Natural killer cell treated with Interleukin-12 subunit alpha and Interleukin-12 subunit beta and Interleukin-15 and Interleukin-18, amount 100 ng/mL, for 72 hours (primary cell): ENCODE measurements at regions not wholly inside any gene's neighbourhood (a gene's known extent, or its start where the extent isn't known, plus 50 kb on each side); places are given as distances from the start of the nearest gene placed in this dataset.

ENCODE experiments used
- ATAC-seq, 2 donors: fragments of 150-1000 bp; cut with Tn5 transposase in 1 of 2; sonication (Bioruptor Pico), chemical (Tn5 transposase) in 1 of 2; 2 replicates each; pipeline ENCODE4 v1.10.0; 2021
- DNase-seq: peaks from one replicate; pipeline ENCODE4 v3.0.0; 2022; ENCODE audit warnings: low spot score
- H3K27ac Mint-ChIP-seq, 2 donors: 1 replicate in 1 of 2; 2 replicates in 1 of 2; pipeline ENCODE4 v1.8.0; 2022; ENCODE audit warnings: mixed read lengths in 2 of 2, mild to moderate bottlenecking in 1 of 2, moderate library complexity in 1 of 2
- H3K27me3 Mint-ChIP-seq, 2 donors: 1 replicate in 1 of 2; 2 replicates in 1 of 2; pipeline ENCODE4 v1.8.0; 2022; ENCODE audit warnings: mixed read lengths in 2 of 2
- H3K36me3 Mint-ChIP-seq: one replicate; pipeline ENCODE4 v1.8.0; 2022; ENCODE audit warnings: mixed read lengths
- H3K4me1 Mint-ChIP-seq, 2 donors: 1 replicate in 1 of 2; 2 replicates in 1 of 2; pipeline ENCODE4 v1.8.0; 2022; ENCODE audit warnings: low read depth in 2 of 2, mixed read lengths in 2 of 2, mild to moderate bottlenecking in 1 of 2
- H3K4me3 Mint-ChIP-seq: one replicate; pipeline ENCODE4 v1.8.0; 2022; ENCODE audit warnings: mixed read lengths
- H3K9me3 Mint-ChIP-seq: 2 replicates; pipeline ENCODE4 v1.8.0; 2022; ENCODE audit warnings: mixed read lengths

- peaks cover 7% of the 10 kb centered on the region for H3K36me3 Mint-ChIP-seq
- no peak for DNase-seq
- H3K4me1 Mint-ChIP-seq, result no peaks in the 10 kb centered on the region
- peaks cover 17% of the 10 kb centered on the region for H3K9me3 Mint-ChIP-seq
- no peak overlapping the region for H3K4me3 Mint-ChIP-seq
- ATAC-seq, result no peak
- H3K27ac Mint-ChIP-seq, result no peak overlapping the region
- no peaks in the 10 kb centered on the region for H3K27me3 Mint-ChIP-seq
Measured at GRCh38 chr6:76792394-76792793, 670.9 kb downstream of the HTR1B start.

GRCh38 chr6:76790881-76791280, 672.4 kb downstream of the HTR1B start:
- no peaks in the 10 kb centered on the region for H3K27me3 Mint-ChIP-seq
- no peak overlapping the region for H3K4me3 Mint-ChIP-seq
- ATAC-seq (no peak), DNase-seq (no peak)
- no peak overlapping the region for H3K27ac Mint-ChIP-seq
- H3K4me1 Mint-ChIP-seq, result no peaks in the 10 kb centered on the region
- peaks cover 15% of the 10 kb centered on the region for H3K9me3 Mint-ChIP-seq
- H3K36me3 Mint-ChIP-seq, result peaks cover 7% of the 10 kb centered on the region

- peaks cover 10% of the 10 kb centered on the region for H3K36me3 Mint-ChIP-seq
- H3K27me3 Mint-ChIP-seq, result no peaks in the 10 kb centered on the region
- H3K9me3 Mint-ChIP-seq, result peaks cover 16% of the 10 kb centered on the region
- H3K4me1 Mint-ChIP-seq, result no peaks in the 10 kb centered on the region
- no peak overlapping the region for H3K27ac Mint-ChIP-seq
- DNase-seq (no peak), ATAC-seq (no peak)
- H3K4me3 Mint-ChIP-seq, result no peak overlapping the region
Measured at GRCh38 chr6:76790045-76790796, 673.1 kb downstream of the HTR1B start.

GRCh38 chr6:76789580-76789979, 673.7 kb downstream of the HTR1B start:
- H3K4me3 Mint-ChIP-seq, result no peak overlapping the region
- peaks cover 12% of the 10 kb centered on the region for H3K36me3 Mint-ChIP-seq
- H3K9me3 Mint-ChIP-seq, result peaks cover 20% of the 10 kb centered on the region
- H3K27me3 Mint-ChIP-seq, result no peaks in the 10 kb centered on the region
- DNase-seq, result no peak
- H3K4me1 Mint-ChIP-seq, result no peaks in the 10 kb centered on the region
- ATAC-seq, result no peak
- no peak overlapping the region for H3K27ac Mint-ChIP-seq

- H3K4me1 Mint-ChIP-seq, result no peaks in the 10 kb centered on the region
- H3K4me3 Mint-ChIP-seq, result no peak overlapping the region
- peaks cover 12% of the 10 kb centered on the region for H3K36me3 Mint-ChIP-seq
- H3K27ac Mint-ChIP-seq, result no peak overlapping the region
- DNase-seq (no peak), ATAC-seq (no peak)
- H3K9me3 Mint-ChIP-seq, result peaks cover 24% of the 10 kb centered on the region
- H3K27me3 Mint-ChIP-seq, result no peaks in the 10 kb centered on the region
Measured at GRCh38 chr6:76788155-76788554, 675.1 kb downstream of the HTR1B start.

- no peak for ATAC-seq
- H3K4me1 Mint-ChIP-seq, result no peaks in the 10 kb centered on the region
- H3K4me3 Mint-ChIP-seq, result no peak overlapping the region
- H3K27ac Mint-ChIP-seq, result no peak overlapping the region
- no peaks in the 10 kb centered on the region for H3K27me3 Mint-ChIP-seq
- H3K36me3 Mint-ChIP-seq, result no peaks in the 10 kb centered on the region
- peaks cover 7% of the 10 kb centered on the region for H3K9me3 Mint-ChIP-seq
- DNase-seq, result no peak
Measured at GRCh38 chr6:76779068-76779467, 684.2 kb downstream of the HTR1B start.

GRCh38 chr6:76776876-76777275, 686.4 kb downstream of the HTR1B start:
- peaks cover 15% of the 10 kb centered on the region for H3K9me3 Mint-ChIP-seq
- H3K4me1 Mint-ChIP-seq, result no peaks in the 10 kb centered on the region
- ATAC-seq (no peak), DNase-seq (no peak)
- H3K36me3 Mint-ChIP-seq, result no peaks in the 10 kb centered on the region
- no peaks in the 10 kb centered on the region for H3K27me3 Mint-ChIP-seq
- H3K27ac Mint-ChIP-seq, result no peak overlapping the region
- H3K4me3 Mint-ChIP-seq, result no peak overlapping the region

DNA sequence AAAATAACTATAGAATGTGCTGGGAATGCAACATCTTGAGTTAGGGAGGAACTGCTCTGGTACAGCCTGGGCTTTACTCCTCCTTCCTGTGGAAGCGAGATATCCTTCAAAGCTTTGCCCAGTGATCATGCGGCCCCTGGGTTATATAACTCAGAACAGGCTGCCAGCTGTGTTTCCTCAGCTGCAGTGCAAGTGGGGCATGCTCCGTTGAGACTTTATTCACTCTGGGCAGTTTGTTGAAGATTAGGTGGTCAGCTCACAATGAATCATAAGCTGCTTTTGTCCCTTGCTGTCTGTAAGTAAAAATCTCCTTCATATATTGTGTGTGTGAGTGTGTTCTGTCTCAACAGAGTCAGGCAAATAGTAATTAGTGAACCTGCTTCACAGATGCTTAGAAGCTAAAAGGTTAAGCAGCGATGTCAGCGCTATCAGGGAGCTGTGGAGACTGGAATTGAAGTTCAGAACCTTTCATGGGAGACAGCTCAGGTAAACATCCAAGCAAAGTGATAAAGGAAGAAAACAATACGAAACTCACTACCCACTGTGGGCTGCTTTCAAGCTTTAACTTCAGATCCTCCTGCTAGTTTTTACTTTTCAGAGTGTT, 688.4 kb downstream of the HTR1B start:
- Mint-ChIP-seq H3K27ac (no peak overlapping the region), H3K27me3 (no peaks in the 10 kb centered on the region), H3K9me3 (peaks cover 21% of the 10 kb centered on the region), H3K4me1 (no peaks in the 10 kb centered on the region), H3K36me3 (no peaks in the 10 kb centered on the region), H3K4me3 (no peak overlapping the region)
- no peak for DNase-seq
- no peak for ATAC-seq

DNA sequence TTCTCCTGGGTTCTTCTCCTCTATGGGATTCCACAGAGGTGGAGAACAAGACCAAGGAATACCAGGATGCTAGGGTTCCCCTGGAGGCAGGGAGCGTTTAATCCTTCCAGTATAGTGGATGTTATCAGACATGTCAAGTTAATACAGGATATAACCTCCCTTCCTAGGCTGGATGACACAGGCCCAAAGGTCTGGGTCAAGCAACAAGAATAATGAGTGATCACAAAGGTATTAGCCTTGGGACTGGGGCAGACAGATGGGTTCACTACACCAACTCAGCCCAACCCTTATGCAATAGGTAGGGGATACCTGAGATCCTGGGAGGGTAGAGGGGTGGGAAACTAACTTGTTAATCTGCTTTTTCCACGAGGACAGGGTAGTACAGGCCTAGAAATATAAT, 690.3 kb downstream of the HTR1B start:
- no peak for ATAC-seq
- H3K27ac Mint-ChIP-seq, result no peak overlapping the region
- no peaks in the 10 kb centered on the region for H3K36me3 Mint-ChIP-seq
- H3K27me3 Mint-ChIP-seq, result no peaks in the 10 kb centered on the region
- H3K9me3 Mint-ChIP-seq, result peaks cover 18% of the 10 kb centered on the region
- no peak for DNase-seq
- no peaks in the 10 kb centered on the region for H3K4me1 Mint-ChIP-seq
- H3K4me3 Mint-ChIP-seq, result no peak overlapping the region

- H3K4me3 Mint-ChIP-seq, result no peak overlapping the region
- no peaks in the 10 kb centered on the region for H3K4me1 Mint-ChIP-seq
- DNase-seq (no peak), ATAC-seq (no peak)
- no peak overlapping the region for H3K27ac Mint-ChIP-seq
- H3K36me3 Mint-ChIP-seq, result no peaks in the 10 kb centered on the region
- H3K9me3 Mint-ChIP-seq, result peaks cover 18% of the 10 kb centered on the region
- H3K27me3 Mint-ChIP-seq, result no peaks in the 10 kb centered on the region
Measured at GRCh38 chr6:76771059-76771634, 692.1 kb downstream of the HTR1B start.

GRCh38 chr6:76770281-76770680, 693.0 kb downstream of the HTR1B start:
- Mint-ChIP-seq H3K4me3 (no peak overlapping the region), H3K4me1 (no peaks in the 10 kb centered on the region), H3K9me3 (peaks cover 18% of the 10 kb centered on the region), H3K27me3 (no peaks in the 10 kb centered on the region), H3K36me3 (no peaks in the 10 kb centered on the region), H3K27ac (no peak overlapping the region)
- DNase-seq (no peak), ATAC-seq (no peak)

DNA sequence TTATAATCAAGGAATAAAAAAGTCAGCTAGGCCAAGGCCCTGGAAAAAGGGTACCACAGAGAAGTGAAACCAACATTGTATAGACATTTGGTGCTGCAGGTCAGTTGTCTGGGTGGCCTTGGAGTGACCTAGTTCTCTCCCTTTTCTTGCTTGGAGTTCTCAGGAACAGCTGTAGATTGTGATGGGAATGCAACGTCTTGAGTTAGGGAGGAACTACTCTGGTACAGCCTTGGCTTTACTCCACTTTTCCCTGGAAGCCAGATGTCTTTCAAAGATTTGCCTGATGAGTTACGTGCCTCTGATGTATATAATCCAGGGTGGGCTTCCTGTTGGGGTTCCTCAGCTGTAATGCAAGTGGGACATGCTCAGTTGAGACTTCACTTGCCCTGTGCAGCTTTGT, 694.7 kb downstream of the HTR1B start:
- DNase-seq, result no peak
- Mint-ChIP-seq H3K36me3 (no peaks in the 10 kb centered on the region), H3K4me3 (no peak overlapping the region), H3K4me1 (no peaks in the 10 kb centered on the region), H3K27ac (no peak overlapping the region), H3K9me3 (peaks cover 12% of the 10 kb centered on the region), H3K27me3 (no peaks in the 10 kb centered on the region)
- ATAC-seq, result no peak

- H3K4me3 Mint-ChIP-seq, result no peak overlapping the region
- ATAC-seq, result no peak
Measured at GRCh38 chr6:76764057-76764456, 691.6 kb upstream of the IMPG1 start.

DNA sequence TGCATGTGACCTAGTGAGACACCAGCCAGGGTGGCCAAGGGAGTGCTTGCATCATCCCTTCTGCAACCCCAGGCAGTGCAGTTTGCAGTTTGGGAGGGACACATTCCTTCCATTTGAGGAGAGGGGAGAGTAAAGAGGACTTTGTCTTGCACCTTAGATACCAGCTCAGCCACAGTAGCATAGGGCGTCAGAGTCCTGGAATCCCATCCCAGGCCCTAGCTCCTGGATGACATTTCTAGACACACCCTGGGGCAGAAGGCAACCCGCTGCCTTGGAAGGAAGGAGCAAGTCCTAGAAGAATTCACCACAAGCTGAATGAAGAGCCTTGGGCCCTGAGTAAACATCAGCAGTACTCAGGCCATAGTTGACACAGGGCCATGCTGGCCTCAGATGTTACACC, 680.4 kb upstream of the IMPG1 start:
- no peaks in the 10 kb centered on the region for H3K27me3 Mint-ChIP-seq
- no peaks in the 10 kb centered on the region for H3K36me3 Mint-ChIP-seq
- no peak overlapping the region for H3K4me3 Mint-ChIP-seq
- no peak for ATAC-seq
- H3K9me3 Mint-ChIP-seq, result peaks cover 26% of the 10 kb centered on the region
- H3K27ac Mint-ChIP-seq, result no peak overlapping the region
- H3K4me1 Mint-ChIP-seq, result no peaks in the 10 kb centered on the region
- no peak for DNase-seq

More at GRCh38 chr6:76764057-76764456, 691.6 kb upstream of the IMPG1 start:
- Mint-ChIP-seq H3K36me3 (peaks cover 5% of the 10 kb centered on the region), H3K27me3 (no peaks in the 10 kb centered on the region), H3K4me1 (no peaks in the 10 kb centered on the region), H3K9me3 (peaks cover 9% of the 10 kb centered on the region), H3K27ac (no peak overlapping the region)
- no peak for DNase-seq
